ENCODE measurements at regions not wholly inside any gene's neighbourhood (a gene's known extent, or its start where the extent isn't known, plus 50 kb on each side); places are given as distances from the start of the nearest gene placed in this dataset.

DNA sequence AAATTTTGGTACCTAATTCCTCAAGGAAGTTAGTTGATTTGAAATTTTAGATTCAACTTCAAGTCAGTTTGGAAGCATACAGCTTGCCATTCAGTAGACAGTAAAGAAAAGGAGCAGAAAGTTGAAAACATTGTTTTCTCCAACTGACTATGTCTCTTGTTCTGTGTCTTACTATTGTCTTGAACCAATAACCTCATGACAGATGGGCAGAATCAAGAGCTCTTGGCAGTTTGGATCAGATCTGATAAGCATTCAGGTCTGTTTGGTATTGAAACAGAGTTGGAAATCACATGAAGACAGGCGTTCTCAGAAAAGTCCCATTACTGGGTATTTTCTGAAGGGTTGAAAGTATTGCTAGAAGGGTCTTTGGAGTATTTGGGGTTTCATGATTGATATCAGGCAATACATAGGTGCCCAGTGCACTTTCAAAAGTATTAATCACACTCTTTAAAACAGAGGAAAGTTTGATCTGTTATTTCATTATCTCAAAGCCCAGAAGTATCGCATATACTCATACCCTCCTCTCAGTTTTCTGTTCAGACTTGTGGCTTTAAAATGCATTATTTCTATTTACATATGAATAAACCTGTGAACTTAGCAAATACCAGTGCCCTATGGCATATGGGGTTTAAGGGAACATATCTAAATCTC, 428.4 kb upstream of the ZEB2 start:
- Histone ChIP-seq H3K27ac (replicated peaks) (no peak overlapping the region), H3K4me3 (replicated peaks; ENCODE audit: insufficient read depth, low read length) (no peak overlapping the region), H3K27me3 (ENCODE audit: insufficient read depth, poor library complexity, severe bottlenecking) (no peaks in the 10 kb centered on the region)
- no peak for DNase-seq (ENCODE audit: low read depth in 1 of 2, low spot score in 1 of 2)
- TF ChIP-seq POLR2AphosphoS5 (IDR thresholded peaks at IDR 0.05; ENCODE audit: low read depth) (no peak), SPI1 (IDR thresholded peaks at IDR 0.05; ENCODE audit: borderline replicate concordance, low read depth) (no peak), GABPA (IDR thresholded peaks at IDR 0.05; ENCODE audit: low read depth) (no peak)
- TF ChIP-seq, protein P1, sequence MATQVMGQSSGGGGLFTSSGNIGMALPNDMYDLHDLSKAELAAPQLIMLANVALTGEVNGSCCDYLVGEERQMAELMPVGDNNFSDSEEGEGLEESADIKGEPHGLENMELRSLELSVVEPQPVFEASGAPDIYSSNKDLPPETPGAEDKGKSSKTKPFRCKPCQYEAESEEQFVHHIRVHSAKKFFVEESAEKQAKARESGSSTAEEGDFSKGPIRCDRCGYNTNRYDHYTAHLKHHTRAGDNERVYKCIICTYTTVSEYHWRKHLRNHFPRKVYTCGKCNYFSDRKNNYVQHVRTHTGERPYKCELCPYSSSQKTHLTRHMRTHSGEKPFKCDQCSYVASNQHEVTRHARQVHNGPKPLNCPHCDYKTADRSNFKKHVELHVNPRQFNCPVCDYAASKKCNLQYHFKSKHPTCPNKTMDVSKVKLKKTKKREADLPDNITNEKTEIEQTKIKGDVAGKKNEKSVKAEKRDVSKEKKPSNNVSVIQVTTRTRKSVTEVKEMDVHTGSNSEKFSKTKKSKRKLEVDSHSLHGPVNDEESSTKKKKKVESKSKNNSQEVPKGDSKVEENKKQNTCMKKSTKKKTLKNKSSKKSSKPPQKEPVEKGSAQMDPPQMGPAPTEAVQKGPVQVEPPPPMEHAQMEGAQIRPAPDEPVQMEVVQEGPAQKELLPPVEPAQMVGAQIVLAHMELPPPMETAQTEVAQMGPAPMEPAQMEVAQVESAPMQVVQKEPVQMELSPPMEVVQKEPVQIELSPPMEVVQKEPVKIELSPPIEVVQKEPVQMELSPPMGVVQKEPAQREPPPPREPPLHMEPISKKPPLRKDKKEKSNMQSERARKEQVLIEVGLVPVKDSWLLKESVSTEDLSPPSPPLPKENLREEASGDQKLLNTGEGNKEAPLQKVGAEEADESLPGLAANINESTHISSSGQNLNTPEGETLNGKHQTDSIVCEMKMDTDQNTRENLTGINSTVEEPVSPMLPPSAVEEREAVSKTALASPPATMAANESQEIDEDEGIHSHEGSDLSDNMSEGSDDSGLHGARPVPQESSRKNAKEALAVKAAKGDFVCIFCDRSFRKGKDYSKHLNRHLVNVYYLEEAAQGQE (IDR thresholded peaks at IDR 0.05; ENCODE audit: insufficient replicate concordance, low read depth) = no peak
- TF ChIP-seq, protein P2, sequence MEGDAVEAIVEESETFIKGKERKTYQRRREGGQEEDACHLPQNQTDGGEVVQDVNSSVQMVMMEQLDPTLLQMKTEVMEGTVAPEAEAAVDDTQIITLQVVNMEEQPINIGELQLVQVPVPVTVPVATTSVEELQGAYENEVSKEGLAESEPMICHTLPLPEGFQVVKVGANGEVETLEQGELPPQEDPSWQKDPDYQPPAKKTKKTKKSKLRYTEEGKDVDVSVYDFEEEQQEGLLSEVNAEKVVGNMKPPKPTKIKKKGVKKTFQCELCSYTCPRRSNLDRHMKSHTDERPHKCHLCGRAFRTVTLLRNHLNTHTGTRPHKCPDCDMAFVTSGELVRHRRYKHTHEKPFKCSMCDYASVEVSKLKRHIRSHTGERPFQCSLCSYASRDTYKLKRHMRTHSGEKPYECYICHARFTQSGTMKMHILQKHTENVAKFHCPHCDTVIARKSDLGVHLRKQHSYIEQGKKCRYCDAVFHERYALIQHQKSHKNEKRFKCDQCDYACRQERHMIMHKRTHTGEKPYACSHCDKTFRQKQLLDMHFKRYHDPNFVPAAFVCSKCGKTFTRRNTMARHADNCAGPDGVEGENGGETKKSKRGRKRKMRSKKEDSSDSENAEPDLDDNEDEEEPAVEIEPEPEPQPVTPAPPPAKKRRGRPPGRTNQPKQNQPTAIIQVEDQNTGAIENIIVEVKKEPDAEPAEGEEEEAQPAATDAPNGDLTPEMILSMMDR (IDR thresholded peaks at IDR 0.05; ENCODE audit: insufficient read depth, low read length) = no peak

DNA sequence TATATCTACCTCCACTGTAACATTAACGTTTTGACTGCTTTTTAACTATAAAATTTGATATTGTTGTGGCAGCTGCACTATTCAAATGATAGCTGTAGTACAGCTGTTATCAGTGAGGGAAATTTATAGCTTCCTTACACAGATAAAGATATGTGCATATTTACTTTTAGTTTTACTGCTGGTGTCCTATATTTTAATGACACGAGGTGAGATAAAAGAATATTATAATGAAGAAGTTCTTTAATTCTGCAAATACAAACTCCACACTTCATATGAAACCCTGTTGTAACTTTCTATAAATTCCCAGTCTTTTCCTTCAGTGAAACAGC, 427.8 kb upstream of the ZEB2 start:
- Histone ChIP-seq H3K4me3 (replicated peaks; ENCODE audit: insufficient read depth, low read length) (no peak overlapping the region), H3K27me3 (ENCODE audit: insufficient read depth, poor library complexity, severe bottlenecking) (no peaks in the 10 kb centered on the region), H3K27ac (replicated peaks) (no peak overlapping the region)
- TF ChIP-seq, protein P2 (IDR thresholded peaks at IDR 0.05; ENCODE audit: insufficient read depth, low read length) = no peak
- DNase-seq (ENCODE audit: low read depth in 1 of 2, low spot score in 1 of 2) = no peak

DNA sequence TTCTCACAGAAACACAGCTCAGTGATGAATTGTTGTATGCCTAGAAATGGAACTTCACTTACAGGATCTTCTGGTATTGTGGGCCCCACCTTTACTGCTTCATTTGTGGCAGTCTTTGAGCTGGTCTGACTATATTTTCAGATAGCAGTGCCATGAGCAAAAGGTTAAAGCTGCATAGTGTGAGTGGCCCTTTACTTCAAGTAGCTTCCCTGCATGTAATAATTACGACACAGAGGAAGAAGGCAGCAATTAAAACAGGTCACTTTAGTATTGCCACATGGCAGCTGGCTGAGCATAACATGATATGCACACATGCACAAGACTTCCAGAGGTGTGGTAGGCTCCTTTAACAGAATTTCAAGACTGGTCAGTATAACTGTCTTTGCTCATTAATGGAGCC, 426.3 kb upstream of the ZEB2 start:
- H3K27ac ChIP-seq (replicated peaks) = no peak overlapping the region
- no peaks in the 10 kb centered on the region for H3K27me3 ChIP-seq (ENCODE audit: insufficient read depth, poor library complexity, severe bottlenecking)
- no peak overlapping the region for H3K4me3 ChIP-seq (replicated peaks; ENCODE audit: insufficient read depth, low read length)
- DNase-seq (ENCODE audit: low read depth in 1 of 2, low spot score in 1 of 2) = peak; percentile 49 to 55
- TF ChIP-seq SPI1 (IDR thresholded peaks at IDR 0.05; ENCODE audit: borderline replicate concordance, low read depth) (no peak), POLR2AphosphoS5 (IDR thresholded peaks at IDR 0.05; ENCODE audit: low read depth) (no peak)

DNA sequence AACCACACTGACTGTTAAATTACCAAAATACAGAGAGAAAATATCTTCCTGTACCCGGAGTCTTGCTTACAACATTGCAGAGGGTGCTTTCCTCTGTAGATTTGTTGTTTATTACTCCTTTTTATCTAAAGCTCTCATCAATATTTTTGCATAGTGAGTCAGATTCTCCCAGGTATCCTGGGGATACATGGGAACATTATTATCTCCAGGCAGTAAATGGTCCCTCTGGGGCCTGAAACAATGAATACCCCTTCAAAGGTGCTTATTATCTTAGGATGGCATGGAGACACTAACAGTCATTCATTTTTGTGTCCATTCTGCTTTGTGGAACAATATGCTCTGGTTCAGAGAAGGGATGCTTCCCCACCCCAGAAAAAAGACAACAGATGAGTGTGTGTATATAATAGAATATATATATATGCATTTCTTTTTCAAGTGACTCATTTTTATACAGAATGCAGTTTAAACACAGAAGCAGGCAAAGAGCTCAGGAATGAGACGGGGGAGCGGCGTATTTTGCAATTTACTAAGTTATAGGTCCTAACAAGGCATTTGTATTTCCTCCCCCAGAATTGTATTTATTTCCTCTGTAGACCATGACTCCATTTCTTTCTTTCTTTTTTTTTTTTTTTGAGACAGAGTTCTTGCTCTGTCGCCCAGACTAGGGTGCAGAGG, 424.8 kb upstream of the ZEB2 start:
- no peaks in the 10 kb centered on the region for H3K27me3 ChIP-seq (ENCODE audit: insufficient read depth, poor library complexity, severe bottlenecking)
- H3K27ac ChIP-seq (replicated peaks) = no peak overlapping the region
- no peak for DNase-seq (ENCODE audit: low read depth in 1 of 2, low spot score in 1 of 2)

More for the DNA sequence above, 424.8 kb upstream of the ZEB2 start:
- H3K4me3 ChIP-seq (replicated peaks; ENCODE audit: insufficient read depth, low read length) = no peak overlapping the region
- TF ChIP-seq GABPA (IDR thresholded peaks at IDR 0.05; ENCODE audit: low read depth) (no peak), SPI1 (IDR thresholded peaks at IDR 0.05; ENCODE audit: borderline replicate concordance, low read depth) (no peak), POLR2AphosphoS5 (IDR thresholded peaks at IDR 0.05; ENCODE audit: low read depth) (no peak)
- TF ChIP-seq, protein P1 (IDR thresholded peaks at IDR 0.05; ENCODE audit: insufficient replicate concordance, low read depth) = no peak
- TF ChIP-seq, protein P2 (IDR thresholded peaks at IDR 0.05; ENCODE audit: insufficient read depth, low read length) = no peak

All from HL-60 (cell line).